Liver (tissue), 8 donors: ENCODE measurements at regions not wholly inside any gene's neighbourhood (a gene's known extent, or its start where the extent isn't known, plus 50 kb on each side); places are given as distances from the start of the nearest gene placed in this dataset.

ENCODE experiments used
- DNase-seq: peaks from one replicate; pipeline ENCODE4 v3.0.0-alpha.2; 2017; ENCODE audit warnings: low spot score
- H3K27ac ChIP-seq, 2 donors: one replicate each; pipeline ENCODE4 v1.7.0; 2013; ENCODE audit warnings: inconsistent platforms in 2 of 2, low read length in 2 of 2, control low read depth in 1 of 2, low read depth in 1 of 2, mild to moderate bottlenecking in 1 of 2
- H3K27me3 ChIP-seq, 4 donors: one replicate each; pipeline versions ENCODE4 v1.6.1 to v1.7.0; 2013; ENCODE audit warnings: low read length in 3 of 4, inconsistent platforms in 1 of 4, mild to moderate bottlenecking in 1 of 4, moderate library complexity in 1 of 4; ENCODE audit not compliant: control insufficient read depth in 4 of 4, insufficient read depth in 4 of 4
- H3K36me3 ChIP-seq, 4 donors: one replicate each; pipeline versions ENCODE4 v1.6.1 to v1.7.0; 2013; ENCODE audit warnings: low read length in 3 of 4, mild to moderate bottlenecking in 3 of 4, low read depth in 1 of 4, moderate library complexity in 1 of 4; ENCODE audit not compliant: control insufficient read depth in 4 of 4, insufficient read depth in 3 of 4
- H3K4me1 ChIP-seq, 4 donors: one replicate each; pipeline versions ENCODE4 v1.6.1 to v1.7.0; 2013; ENCODE audit warnings: low read length in 3 of 4, mild to moderate bottlenecking in 3 of 4, moderate library complexity in 1 of 4; ENCODE audit not compliant: control insufficient read depth in 4 of 4, insufficient read depth in 4 of 4
- H3K4me3 ChIP-seq, 3 donors: one replicate each; pipeline versions ENCODE4 v1.6.1 to v1.7.0; 2013; ENCODE audit warnings: low read length in 3 of 3, control low read depth in 1 of 3, low read depth in 1 of 3, mild to moderate bottlenecking in 1 of 3
- H3K9ac ChIP-seq, 2 donors: one replicate each; pipeline ENCODE4 v1.7.0; 2013; ENCODE audit warnings: low read length in 2 of 2, mild to moderate bottlenecking in 2 of 2, moderate library complexity in 2 of 2, control low read depth in 1 of 2, low read depth in 1 of 2
- H3K9me3 ChIP-seq, 4 donors: one replicate each; pipeline versions ENCODE4 v1.6.1 to v1.7.0; 2013; ENCODE audit warnings: low read length in 3 of 4; ENCODE audit not compliant: control insufficient read depth in 4 of 4
- ATF3 ChIP-seq: IDR thresholded peaks from 2 replicates; pipeline ENCODE4 v1.6.1; 2016; ENCODE audit warnings: antibody characterized with exemption
- CTCF ChIP-seq: fragments of 150-350 bp; IDR thresholded peaks from 2 replicates; pipeline ENCODE4 v1.5.1; 2017; ENCODE audit warnings: improper control_type of control experiment, low read depth, low read length; ENCODE audit not compliant: missing input control
- EGR1 ChIP-seq, 2 donors: IDR thresholded peaks; 2 replicates each; pipeline ENCODE4 v1.6.1; 2016 to 2018; ENCODE audit warnings: antibody characterized with exemption in 2 of 2, low read depth in 2 of 2
- FOXA1 ChIP-seq: IDR thresholded peaks from 2 replicates; pipeline ENCODE4 v1.6.1; 2016; ENCODE audit warnings: antibody characterized with exemption
- FOXA2 ChIP-seq: IDR thresholded peaks from 2 replicates; pipeline ENCODE4 v1.6.1; 2016; ENCODE audit warnings: antibody characterized with exemption
- GABPA ChIP-seq, 2 donors: IDR thresholded peaks in 1 of 2; conservative IDR thresholded peaks in 1 of 2; 2 replicates each; pipeline ENCODE4 v1.6.1; 2016; ENCODE audit warnings: antibody characterized with exemption in 2 of 2, mild to moderate bottlenecking in 1 of 2, moderate library complexity in 1 of 2
- HNF4A ChIP-seq, 2 donors: conservative IDR thresholded peaks; 2 replicates each; pipeline ENCODE4 v1.6.1; 2016; ENCODE audit warnings: antibody characterized with exemption in 2 of 2, mild to moderate bottlenecking in 2 of 2
- HNF4G ChIP-seq: IDR thresholded peaks from 2 replicates; pipeline ENCODE4 v1.6.1; 2016; ENCODE audit warnings: antibody characterized with exemption
- JUND ChIP-seq, 2 donors: IDR thresholded peaks; 2 replicates each; pipeline ENCODE4 v1.6.1; 2016; ENCODE audit warnings: antibody characterized with exemption in 2 of 2
- MAX ChIP-seq: IDR thresholded peaks from 2 replicates; pipeline ENCODE4 v1.6.1; 2016; ENCODE audit warnings: antibody characterized with exemption
- NR2F2 ChIP-seq: IDR thresholded peaks from 2 replicates; pipeline ENCODE4 v1.6.1; 2016; ENCODE audit warnings: antibody characterized with exemption
- RAD21 ChIP-seq, 2 donors: IDR thresholded peaks; 2 replicates each; pipeline ENCODE4 v1.6.1; 2016; ENCODE audit warnings: antibody characterized with exemption in 2 of 2, mild to moderate bottlenecking in 2 of 2
- REST ChIP-seq: IDR thresholded peaks from 2 replicates; pipeline ENCODE4 v1.6.1; 2016; ENCODE audit warnings: antibody characterized with exemption, mild to moderate bottlenecking
- RXRA ChIP-seq, 2 donors: IDR thresholded peaks; 2 replicates each; pipeline ENCODE4 v1.6.1; 2017 to 2018; ENCODE audit warnings: antibody characterized with exemption in 2 of 2, mild to moderate bottlenecking in 1 of 2
- SP1 ChIP-seq: IDR thresholded peaks from 2 replicates; pipeline ENCODE4 v1.6.1; 2018; ENCODE audit warnings: antibody characterized with exemption, mild to moderate bottlenecking
- TAF1 ChIP-seq: conservative IDR thresholded peaks from 2 replicates; pipeline ENCODE4 v1.6.1; 2016; ENCODE audit warnings: antibody characterized with exemption, mild to moderate bottlenecking
- YY1 ChIP-seq: IDR thresholded peaks from 2 replicates; pipeline ENCODE4 v1.6.1; 2016; ENCODE audit warnings: antibody characterized with exemption, mild to moderate bottlenecking
- ZBTB33 ChIP-seq: IDR thresholded peaks from 2 replicates; pipeline ENCODE4 v1.6.1; 2016; ENCODE audit warnings: antibody characterized with exemption
- WGBS: extraction: QIAGEN DNeasy Blood & Tissue Kit; methylation state at CpG from one replicate; pipeline ENCODE4 v1.1.7; 2013; 5-methylcytosine and 5-hydroxymethylcytosine counted together
- donor health status: healthy.
- donor health status: healthy.
- donor health status: healthy.
- donor health status: healthy.
- donor health status: healthy.

GRCh38 chr12:113582521-113583218, 111.0 kb upstream of the LHX5 start:
- H3K4me3 ChIP-seq, result no peak overlapping the region

More at GRCh38 chr12:113582521-113583218, 111.0 kb upstream of the LHX5 start:
- DNase-seq, result no peak
- Histone ChIP-seq H3K36me3 (no peaks in the 10 kb centered on the region), H3K27ac (no peak overlapping the region), H3K9me3 (peaks cover 3 to 15% (median 10%) of the 10 kb centered on the region in 4 donors), H3K9ac (no peak overlapping the region), H3K4me1 (no peaks in the 10 kb centered on the region), H3K27me3 (peaks cover 0 to 9% (median 2%) of the 10 kb centered on the region in 4 donors)
- WGBS, result 23% methylated on average over 5 of the region's 5 CpGs
- no peak for TF ChIP-seq FOXA2
- no peak for TF ChIP-seq JUND (IDR thresholded peaks at IDR 0.05)
- no peak for TF ChIP-seq ATF3
- TF ChIP-seq HNF4G, result no peak
- TF ChIP-seq SP1, result no peak
- no peak for TF ChIP-seq RAD21 (IDR thresholded peaks at IDR 0.05)
- no peak for TF ChIP-seq YY1
- TF ChIP-seq HNF4A (conservative IDR thresholded peaks at IDR 0.05), result no peak
- no peak for TF ChIP-seq TAF1
- no peak for TF ChIP-seq REST
- TF ChIP-seq RXRA (IDR thresholded peaks at IDR 0.05), result no peak
- no peak for TF ChIP-seq EGR1 (IDR thresholded peaks at IDR 0.05; ENCODE audit: low read depth in 2 of 2)
- TF ChIP-seq CTCF, result no peak
- TF ChIP-seq MAX, result no peak
- TF ChIP-seq FOXA1, result no peak
- no peak for TF ChIP-seq GABPA (IDR thresholded peaks at IDR 0.05 in 1 of 2, conservative IDR thresholded peaks at IDR 0.05 in 1 of 2)
- no peak for TF ChIP-seq NR2F2
- no peak for TF ChIP-seq ZBTB33
